AG08395 (cell line): ENCODE measurements at regions not wholly inside any gene's neighbourhood (a gene's known extent, or its start where the extent isn't known, plus 50 kb on each side); places are given as distances from the start of the nearest gene placed in this dataset.
"Not testable (repeated sequence)": the region's sequence is repeated elsewhere in the genome, so short reads cannot be mapped to it uniquely, and the experiment has no call there.

Experiments used
- DNase-seq: peaks from one replicate; pipeline ENCODE4 v3.0.0; 2012; ENCODE audit warnings: mixed read lengths, low spot score

GRCh38 chr5:83889971-83890745 is 169.5 kb upstream of the HAPLN1 start:
- DNase-seq = no peak

- no peak for DNase-seq
Observed at GRCh38 chr5:83877911-83878706, 157.5 kb upstream of the HAPLN1 start.

GRCh38 chr5:83871533-83872395 is 151.1 kb upstream of the HAPLN1 start:
- no peak for DNase-seq

- DNase-seq = no peak
Observed at GRCh38 chr5:83866181-83866580, 145.5 kb upstream of the HAPLN1 start.

- no peak for DNase-seq
Observed at GRCh38 chr5:83865579-83865978, 144.9 kb upstream of the HAPLN1 start.

GRCh38 chr5:83864652-83865051 is 144.0 kb upstream of the HAPLN1 start:
- DNase-seq = no peak

GRCh38 chr5:83857341-83857740 is 136.7 kb upstream of the HAPLN1 start:
- DNase-seq = no peak

- DNase-seq = no peak
Observed at GRCh38 chr5:83856881-83857280, 136.2 kb upstream of the HAPLN1 start.

GRCh38 chr5:83850412-83850811 is 129.8 kb upstream of the HAPLN1 start:
- not testable (repeated sequence) for DNase-seq

- no peak for DNase-seq
Observed at GRCh38 chr5:83848941-83849340, 128.3 kb upstream of the HAPLN1 start.

- no peak for DNase-seq
Observed at GRCh38 chr5:83846624-83847350, 126.1 kb upstream of the HAPLN1 start.

- DNase-seq = peak; percentile 77
Observed at GRCh38 chr5:83844449-83845068, 123.9 kb upstream of the HAPLN1 start.

- DNase-seq = no peak
Observed at GRCh38 chr5:83839788-83840187, 119.1 kb upstream of the HAPLN1 start.

GRCh38 chr5:83839256-83839655 is 118.6 kb upstream of the HAPLN1 start:
- DNase-seq = no peak

- peak; percentile 6 for DNase-seq
Observed at GRCh38 chr5:83837265-83837907, 116.7 kb upstream of the HAPLN1 start.

GRCh38 chr5:83834306-83834705 is 113.7 kb upstream of the HAPLN1 start:
- DNase-seq = no peak

- no peak for DNase-seq
Observed at GRCh38 chr5:83831834-83832233, 111.2 kb upstream of the HAPLN1 start.

GRCh38 chr5:83827111-83827557 is 106.5 kb upstream of the HAPLN1 start:
- DNase-seq = peak; percentile 15

GRCh38 chr5:83817591-83817990 is 96.9 kb upstream of the HAPLN1 start:
- DNase-seq = no peak

- DNase-seq = no peak
Observed at GRCh38 chr5:83815661-83816060, 95.0 kb upstream of the HAPLN1 start.

GRCh38 chr5:83810511-83810910 is 89.9 kb upstream of the HAPLN1 start:
- no peak for DNase-seq
